PC-9 (cell line): ENCODE measurements at regions not wholly inside any gene's neighbourhood (a gene's known extent, or its start where the extent isn't known, plus 50 kb on each side); places are given as distances from the start of the nearest gene placed in this dataset.

Experiments used
- BruUV-seq: library from RNA; stranded (reverse); fragments of 400-500 nt; replicated peaks from 2 replicates; lab custom pipeline; 2021; lab: Mats Ljungman, UMichigan
- CTCF ChIA-PET: fragments of 300-600 bp; sonication (Branson Sonifier 250); formaldehyde crosslinking; loops from one replicate; lab custom pipeline; 2022; ENCODE audit warnings: antibody characterized with exemption; lab: Charles Lee
- POLR2A ChIA-PET: fragments of 300-600 bp; sonication (Branson Sonifier 250); formaldehyde crosslinking; loops from one replicate; lab custom pipeline; 2022; ENCODE audit warnings: antibody characterized with exemption; ENCODE audit not compliant: unreplicated experiment; lab: Charles Lee
- DNase-seq, 2 experiments: peaks; one replicate each; pipeline versions ENCODE4 v3.0.0 to v3.0.0-alpha.2; 2015 to 2022; ENCODE audit warnings: mixed read lengths in 1 of 2
- H2AFZ ChIP-seq: fragments of 200-600 bp; sonication (generic); 2 replicates; pipeline ENCODE4 v1.8.1; 2017; ENCODE audit warnings: antibody characterized with exemption
- H3F3A ChIP-seq: fragments of 200-600 bp; sonication (generic); 2 replicates; pipeline ENCODE4 v1.8.1; 2017; ENCODE audit warnings: antibody characterized with exemption, mild to moderate bottlenecking, low read depth; ENCODE audit not compliant: insufficient read depth
- H3K27ac ChIP-seq: fragments of 200-600 bp; sonication (generic); 2 replicates; pipeline ENCODE4 v1.6.1; 2016; ENCODE audit warnings: mixed run types
- H3K27me3 ChIP-seq: fragments of 200-600 bp; sonication (generic); 2 replicates; pipeline ENCODE4 v1.6.1; 2016; ENCODE audit warnings: low read depth, mixed run types; ENCODE audit not compliant: insufficient read depth
- H3K36me3 ChIP-seq: fragments of 200-600 bp; sonication (generic); 2 replicates; pipeline ENCODE4 v1.6.1; 2016; ENCODE audit warnings: low read depth, mixed run types
- H3K4me1 ChIP-seq: fragments of 200-600 bp; sonication (generic); replicated peaks from 2 replicates; pipeline ENCODE4 v1.6.1; 2016; ENCODE audit warnings: mixed run types; ENCODE audit not compliant: insufficient read depth
- H3K4me2 ChIP-seq: fragments of 200-600 bp; sonication (generic); 2 replicates; pipeline ENCODE4 v1.6.1; 2017; ENCODE audit warnings: mixed run types
- H3K4me3 ChIP-seq: fragments of 200-600 bp; sonication (generic); 2 replicates; pipeline ENCODE4 v1.6.1; 2016; ENCODE audit warnings: mixed run types
- H3K79me2 ChIP-seq: fragments of 200-600 bp; sonication (generic); 2 replicates; pipeline ENCODE4 v1.6.1; 2017; ENCODE audit warnings: low read depth, mixed run types
- H3K9me2 ChIP-seq: fragments of 200-600 bp; sonication (generic); 2 replicates; pipeline ENCODE4 v1.8.1; 2017; ENCODE audit warnings: mild to moderate bottlenecking; ENCODE audit not compliant: insufficient read depth
- H3K9me3 ChIP-seq: fragments of 200-600 bp; sonication (generic); 2 replicates; pipeline ENCODE4 v1.8.1; 2016; ENCODE audit warnings: low read depth; ENCODE audit not compliant: insufficient read depth
- H4K20me1 ChIP-seq: fragments of 200-600 bp; sonication (generic); 2 replicates; pipeline ENCODE4 v1.8.1; 2017; ENCODE audit not compliant: insufficient read depth
- CTCF ChIP-seq: fragments of 200-600 bp; sonication (generic); conservative IDR thresholded peaks from 2 replicates; pipeline ENCODE4 v1.6.1; 2017; ENCODE audit warnings: mixed run types, antibody characterized with exemption, mild to moderate bottlenecking, moderate library complexity
- EZH2 ChIP-seq: fragments of 200-600 bp; sonication (generic); IDR thresholded peaks from 2 replicates; pipeline ENCODE4 v1.8.0; 2017; ENCODE audit warnings: antibody characterized with exemption, low read depth
- intact Hi-C: fragments of 100-400 bp; cut with micrococcal nuclease; formaldehyde crosslinking; loops from one replicate; pipeline ENCODE4 v1.10.0; 2022; ENCODE audit not compliant: unreplicated experiment

- no peaks in the 10 kb centered on the region for H3K9me2 ChIP-seq
- no peaks in the 10 kb centered on the region for H3F3A ChIP-seq
- no peaks in the 10 kb centered on the region for H3K27me3 ChIP-seq
- H3K79me2 ChIP-seq, result no peaks in the 10 kb centered on the region
- no peak overlapping the region for H3K4me2 ChIP-seq
- POLR2A ChIA-PET, result no interaction called here
- H3K27ac ChIP-seq, result no peak overlapping the region
- BruUV-seq, result no TSS peak
- H3K4me1 ChIP-seq, result no peaks in the 10 kb centered on the region
- DNase-seq, result no peak
- no peaks in the 10 kb centered on the region for H4K20me1 ChIP-seq
- CTCF ChIA-PET, result no interaction called here
- intact Hi-C loops, result no loop called here
- no peaks in the 10 kb centered on the region for H3K36me3 ChIP-seq
- TF ChIP-seq EZH2, result no peak
- TF ChIP-seq CTCF, result no peak
- H3K4me3 ChIP-seq, result no peak overlapping the region
- H3K9me3 ChIP-seq, result 0 out of 2 replicates have a peak, but pooled peaks cover 5% of the 10 kb centered on the region
- H2AFZ ChIP-seq, result no peak overlapping the region
Measured at GRCh38 chr11:122365610-122366360, 249.8 kb upstream of the BLID start.

GRCh38 chr11:122363296-122363695 is 247.3 kb upstream of the BLID start:
- no TSS peak for BruUV-seq
- intact Hi-C loops, result no loop called here
- Histone ChIP-seq H3K36me3 (no peaks in the 10 kb centered on the region), H3K4me3 (no peak overlapping the region), H3K9me3 (0 out of 2 replicates have a peak, but pooled peaks cover 8% of the 10 kb centered on the region), H3K79me2 (no peaks in the 10 kb centered on the region), H3K27me3 (no peaks in the 10 kb centered on the region), H2AFZ (no peak overlapping the region), H3K27ac (no peak overlapping the region), H4K20me1 (no peaks in the 10 kb centered on the region), H3K4me2 (no peak overlapping the region), H3K9me2 (no peaks in the 10 kb centered on the region), H3F3A (no peaks in the 10 kb centered on the region), H3K4me1 (no peaks in the 10 kb centered on the region)
- TF ChIP-seq EZH2 (no peak), CTCF (no peak)
- ChIA-PET CTCF (no interaction called here), POLR2A (no interaction called here)
- no peak for DNase-seq

- Histone ChIP-seq H3K27ac (no peak overlapping the region), H3K9me3 (0 out of 2 replicates have a peak, but pooled peaks cover 8% of the 10 kb centered on the region), H3K27me3 (no peaks in the 10 kb centered on the region), H3F3A (no peaks in the 10 kb centered on the region), H3K9me2 (no peaks in the 10 kb centered on the region), H3K4me2 (no peak overlapping the region), H3K4me3 (no peak overlapping the region), H3K36me3 (no peaks in the 10 kb centered on the region), H3K4me1 (no peaks in the 10 kb centered on the region), H2AFZ (no peak overlapping the region), H4K20me1 (no peaks in the 10 kb centered on the region), H3K79me2 (no peaks in the 10 kb centered on the region)
- no TSS peak for BruUV-seq
- ChIA-PET POLR2A (no interaction called here), CTCF (no interaction called here)
- TF ChIP-seq CTCF (no peak), EZH2 (no peak)
- intact Hi-C loops, result no loop called here
- no peak for DNase-seq
Measured at GRCh38 chr11:122362381-122362780, 246.4 kb upstream of the BLID start.
